ENCODE measurements at regions not wholly inside any gene's neighbourhood (a gene's known extent, or its start where the extent isn't known, plus 50 kb on each side); places are given as distances from the start of the nearest gene placed in this dataset.
"Not testable (repeated sequence)": the region's sequence is repeated elsewhere in the genome, so short reads cannot be mapped to it uniquely, and the experiment has no call there.

DNA sequence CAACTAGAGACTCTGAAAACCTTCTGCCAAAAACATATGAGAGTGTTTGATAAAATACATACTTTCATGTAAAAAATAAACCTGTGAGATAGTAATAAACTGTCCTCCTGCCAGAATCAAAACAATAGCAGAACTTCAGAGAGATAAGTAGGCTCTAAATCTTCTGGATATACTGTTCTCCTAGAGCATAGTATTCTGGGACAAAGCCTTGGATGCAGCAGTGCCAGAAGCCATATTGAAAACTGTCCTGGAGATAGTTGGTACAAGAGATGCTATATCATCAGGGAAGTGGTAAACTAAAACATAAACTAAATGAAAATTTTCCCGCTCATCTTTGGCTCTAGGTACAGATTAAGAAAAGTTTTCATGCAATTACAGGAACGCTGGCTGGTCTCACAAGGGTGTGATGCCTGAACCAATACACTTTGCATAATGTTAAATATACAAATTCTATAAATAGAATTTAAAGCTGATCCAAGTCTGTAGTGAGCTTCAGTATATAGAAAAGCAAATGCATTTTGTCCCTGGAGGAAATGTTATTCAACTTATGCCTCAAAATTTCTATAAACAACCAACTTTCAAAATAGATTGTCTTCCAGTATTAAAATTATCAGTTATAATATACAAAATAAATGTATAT is 355.6 kb downstream of the ADAMTS20 start:
- Histone ChIP-seq H2BK15ac (ENCODE audit: low read depth, low read length) (no peak overlapping the region), H3K4ac (ENCODE audit: low read depth, low read length) (no peak overlapping the region), H3K79me1 (ENCODE audit: insufficient read depth, low read depth, low read length, poor library complexity, severe bottlenecking) (no peaks in the 10 kb centered on the region), H3K9me3 (ENCODE audit: control insufficient read depth, low read depth, low read length) (no peaks in the 10 kb centered on the region), H2BK5ac (ENCODE audit: insufficient read length, low read length) (no peak overlapping the region), H4K8ac (replicated peaks; ENCODE audit: insufficient read length, low read depth, low read length) (no peak overlapping the region), H2AK5ac (ENCODE audit: insufficient read length, low read length) (no peak overlapping the region), H4K20me1 (ENCODE audit: control insufficient read depth, insufficient read depth, insufficient read length) (no peaks in the 10 kb centered on the region), H3K79me2 (ENCODE audit: insufficient read depth, low read length) (no peaks in the 10 kb centered on the region), H3K4me2 (ENCODE audit: insufficient read depth, insufficient read length, low read length) (no peak overlapping the region), H4K5ac (ENCODE audit: insufficient read length, low read depth, low read length) (no peak overlapping the region), H3K27ac (ENCODE audit: insufficient read length, low read depth, low read length) (no peak overlapping the region), H3K23me2 (ENCODE audit: insufficient read length, low read depth, low read length, poor library complexity, severe bottlenecking) (no peaks in the 10 kb centered on the region), H3T11ph (ENCODE audit: low read length) (no peak overlapping the region), H2BK120ac (ENCODE audit: low read depth, low read length, poor library complexity, severe bottlenecking) (no peak overlapping the region), H2BK20ac (ENCODE audit: low read depth, low read length, poor library complexity, severe bottlenecking) (no peak overlapping the region), H2BK12ac (ENCODE audit: insufficient read length, low read depth, low read length) (no peak overlapping the region), H3K4me1 (ENCODE audit: insufficient read depth, low read length) (no peaks in the 10 kb centered on the region), H4K91ac (ENCODE audit: insufficient read length, low read depth, low read length) (no peak overlapping the region), H3K18ac (ENCODE audit: insufficient read length, low read depth, low read length) (no peak overlapping the region), H3K23ac (ENCODE audit: insufficient read length, low read depth, low read length) (no peak overlapping the region), H3K56ac (ENCODE audit: insufficient read length, low read depth, low read length) (no peak overlapping the region), H3K27me3 (ENCODE audit: insufficient read depth, low read length) (no peaks in the 10 kb centered on the region), H3K14ac (ENCODE audit: insufficient read depth, low read length) (no peak overlapping the region), H2AFZ (ENCODE audit: low read length) (no peak overlapping the region), H3K9ac (ENCODE audit: extremely low read depth, insufficient read length, low read length) (no peak overlapping the region)
- Mint-ChIP-seq H3K27me3 (ENCODE audit: low read depth) (no peaks in the 10 kb centered on the region), H3K4me1 (no peaks in the 10 kb centered on the region), H3K9me3 (no peaks in the 10 kb centered on the region), H3K4me3 (no peak overlapping the region), H3K27ac (no peak overlapping the region), H3K36me3 (ENCODE audit: insufficient read depth in 1 of 3, low read depth in 3 of 3) (no peaks in the 10 kb centered on the region)
- no peak for TF ChIP-seq CTCF (conservative IDR thresholded peaks at IDR 0.05)
- WGBS (ENCODE audit: extremely low coverage, insufficient read length, low lambda C conversion rate) = no CpG with 5 or more reads among the region's 2 CpGs
- no peak for DNase-seq

GRCh38 chr12:43193096-43193495 is 358.9 kb downstream of the ADAMTS20 start:
- not testable (repeated sequence) for H3K79me2 ChIP-seq (ENCODE audit: insufficient read depth, low read length); H3K27ac Mint-ChIP-seq; H3K9ac ChIP-seq (ENCODE audit: extremely low read depth, insufficient read length, low read length); H3K4me1 Mint-ChIP-seq; H4K8ac ChIP-seq (replicated peaks; ENCODE audit: insufficient read length, low read depth, low read length); H3K79me1 ChIP-seq (ENCODE audit: insufficient read depth, low read depth, low read length, poor library complexity, severe bottlenecking); H2BK15ac ChIP-seq (ENCODE audit: low read depth, low read length); H3K14ac ChIP-seq (ENCODE audit: insufficient read depth, low read length); H2BK20ac ChIP-seq (ENCODE audit: low read depth, low read length, poor library complexity, severe bottlenecking); H2BK12ac ChIP-seq (ENCODE audit: insufficient read length, low read depth, low read length); H4K91ac ChIP-seq (ENCODE audit: insufficient read length, low read depth, low read length); H3T11ph ChIP-seq (ENCODE audit: low read length); H3K4ac ChIP-seq (ENCODE audit: low read depth, low read length); H2AFZ ChIP-seq (ENCODE audit: low read length); H2BK5ac ChIP-seq (ENCODE audit: insufficient read length, low read length); H4K20me1 ChIP-seq (ENCODE audit: control insufficient read depth, insufficient read depth, insufficient read length); H4K5ac ChIP-seq (ENCODE audit: insufficient read length, low read depth, low read length); H2BK120ac ChIP-seq (ENCODE audit: low read depth, low read length, poor library complexity, severe bottlenecking); H3K4me3 Mint-ChIP-seq; DNase-seq; H3K27ac ChIP-seq (ENCODE audit: insufficient read length, low read depth, low read length); H2AK5ac ChIP-seq (ENCODE audit: insufficient read length, low read length); H3K36me3 Mint-ChIP-seq (ENCODE audit: insufficient read depth in 1 of 3, low read depth in 3 of 3); H3K9me3 ChIP-seq (ENCODE audit: control insufficient read depth, low read depth, low read length); H3K4me1 ChIP-seq (ENCODE audit: insufficient read depth, low read length); H3K27me3 Mint-ChIP-seq (ENCODE audit: low read depth); H3K23ac ChIP-seq (ENCODE audit: insufficient read length, low read depth, low read length); H3K27me3 ChIP-seq (ENCODE audit: insufficient read depth, low read length); H3K23me2 ChIP-seq (ENCODE audit: insufficient read length, low read depth, low read length, poor library complexity, severe bottlenecking); H3K56ac ChIP-seq (ENCODE audit: insufficient read length, low read depth, low read length); H3K18ac ChIP-seq (ENCODE audit: insufficient read length, low read depth, low read length); H3K4me2 ChIP-seq (ENCODE audit: insufficient read depth, insufficient read length, low read length)
- no CpG with 5 or more reads among the region's 2 CpGs for WGBS (ENCODE audit: extremely low coverage, insufficient read length, low lambda C conversion rate)
- peaks cover 6 to 15% of the 10 kb centered on the region in 2 experiments; a peak in 4 of 5 replicates for H3K9me3 Mint-ChIP-seq
